MCF 10A (cell line): ENCODE measurements at regions not wholly inside any gene's neighbourhood (a gene's known extent, or its start where the extent isn't known, plus 50 kb on each side); places are given as distances from the start of the nearest gene placed in this dataset.

ENCODE experiments used
- BruUV-seq: library from RNA; stranded (reverse); fragments of 400-500 nt; replicated peaks from 2 replicates; lab custom pipeline; 2021; lab: Mats Ljungman, UMichigan
- CTCF ChIA-PET: fragments of 300-600 bp; sonication (Branson Sonifier 250); formaldehyde crosslinking; extraction: SDS; loops from one replicate; lab custom pipeline; 2021; ENCODE audit warnings: antibody characterized with exemption, inconsistent platforms; lab: Yijun Ruan, JAX
- POLR2A ChIA-PET: fragments of 300-600, 350-650 bp; sonication (Branson Sonifier 250); formaldehyde crosslinking; extraction: SDS; loops from one replicate; lab custom pipeline; 2020; ENCODE audit warnings: antibody characterized with exemption, inconsistent platforms; lab: Yijun Ruan, JAX
- DNase-seq: peaks from one replicate; pipeline ENCODE4 v3.0.0-alpha.2; 2018; ENCODE audit not compliant: unreplicated experiment
- H3K27ac Mint-ChIP-seq: one replicate; pipeline ENCODE4 v1.8.0; 2022; ENCODE audit warnings: mild to moderate bottlenecking, low read depth, mixed read lengths; ENCODE audit not compliant: unreplicated experiment
- H3K27me3 Mint-ChIP-seq: one replicate; pipeline ENCODE4 v1.8.0; 2022; ENCODE audit warnings: mixed read lengths; ENCODE audit not compliant: insufficient read depth, unreplicated experiment
- H3K36me3 Mint-ChIP-seq: one replicate; pipeline ENCODE4 v1.8.0; 2022; ENCODE audit warnings: mild to moderate bottlenecking, moderate library complexity, mixed read lengths; ENCODE audit not compliant: insufficient read depth, unreplicated experiment
- H3K4me1 Mint-ChIP-seq: one replicate; pipeline ENCODE4 v1.8.0; 2022; ENCODE audit warnings: mixed read lengths; ENCODE audit not compliant: insufficient read depth, unreplicated experiment
- H3K4me3 Mint-ChIP-seq: one replicate; pipeline ENCODE4 v1.8.0; 2022; ENCODE audit warnings: mild to moderate bottlenecking, moderate library complexity, mixed read lengths; ENCODE audit not compliant: unreplicated experiment
- H3K9me3 Mint-ChIP-seq: one replicate; pipeline ENCODE4 v1.8.0; 2022; ENCODE audit warnings: mixed read lengths; ENCODE audit not compliant: unreplicated experiment
- intact Hi-C: fragments of 100-400 bp; cut with micrococcal nuclease; formaldehyde crosslinking; loops from 2 replicates; pipeline ENCODE4 v1.14.1; 2022
- TF ChIP-seq, protein P1 (sequence below): fragments of 200-600 bp; IDR thresholded peaks from one replicate; pipeline ENCODE4 v1.8.0; 2022; ENCODE audit warnings: antibody characterized with exemption, mild to moderate bottlenecking; ENCODE audit not compliant: unreplicated experiment

DNA sequence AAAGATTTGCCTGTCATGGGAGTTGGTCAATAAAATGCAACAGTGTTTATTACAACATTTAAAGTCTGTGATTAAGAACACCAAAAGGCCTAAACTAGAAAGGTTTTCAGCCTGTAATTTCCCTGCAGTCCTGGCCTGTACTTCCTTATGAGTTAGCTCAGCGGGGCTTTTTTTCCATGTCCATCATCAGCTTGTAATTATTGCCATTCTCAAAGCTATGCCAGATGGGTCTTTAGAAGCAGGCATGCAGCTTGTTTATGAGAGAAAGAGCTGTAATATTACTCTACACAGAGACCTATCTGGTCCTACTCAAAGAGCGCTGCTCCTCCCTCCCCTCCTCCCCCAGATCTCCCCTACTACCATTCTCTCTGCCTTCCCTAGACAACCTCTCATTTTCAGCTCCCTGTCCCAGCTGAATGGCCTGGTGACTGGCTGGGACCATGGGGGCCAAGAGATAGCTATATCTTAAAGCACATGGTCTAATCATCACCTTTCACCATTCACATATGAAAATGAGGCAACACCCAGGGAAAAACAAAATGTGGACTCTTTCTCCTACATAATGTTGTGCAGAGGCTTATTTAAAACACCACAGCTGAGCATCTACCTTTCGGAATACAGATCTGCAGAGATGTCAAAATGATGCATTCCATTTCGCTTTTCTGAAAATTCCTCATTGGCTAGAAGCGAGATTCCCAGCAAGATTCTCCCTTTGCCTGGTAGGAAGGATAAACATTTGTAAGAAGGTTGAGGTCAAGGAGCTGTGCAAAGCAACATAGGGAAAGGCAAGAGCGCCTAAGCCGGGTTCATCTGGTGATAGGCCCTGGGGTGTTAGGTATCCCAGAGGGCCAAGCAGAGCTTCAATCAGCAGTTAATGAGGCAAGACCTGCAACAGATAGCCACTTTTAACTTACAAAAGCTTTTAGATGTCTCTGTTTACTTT is 209.7 kb upstream of the CDKN3 start:
- CTCF ChIA-PET: interaction anchor here (0.5 to 2.9 kb wide), 6 partner anchors 12 to 649 kb away, joined by 3 to 9 read pairs (median 3); no protein-coding TSS in a partner anchor
- BruUV-seq: no TSS peak
- H3K36me3 Mint-ChIP-seq: no peaks in the 10 kb centered on the region
- H3K9me3 Mint-ChIP-seq: no peaks in the 10 kb centered on the region
- H3K4me3 Mint-ChIP-seq: no peak overlapping the region
- no peaks in the 10 kb centered on the region for H3K27me3 Mint-ChIP-seq
- TF ChIP-seq, protein P1, sequence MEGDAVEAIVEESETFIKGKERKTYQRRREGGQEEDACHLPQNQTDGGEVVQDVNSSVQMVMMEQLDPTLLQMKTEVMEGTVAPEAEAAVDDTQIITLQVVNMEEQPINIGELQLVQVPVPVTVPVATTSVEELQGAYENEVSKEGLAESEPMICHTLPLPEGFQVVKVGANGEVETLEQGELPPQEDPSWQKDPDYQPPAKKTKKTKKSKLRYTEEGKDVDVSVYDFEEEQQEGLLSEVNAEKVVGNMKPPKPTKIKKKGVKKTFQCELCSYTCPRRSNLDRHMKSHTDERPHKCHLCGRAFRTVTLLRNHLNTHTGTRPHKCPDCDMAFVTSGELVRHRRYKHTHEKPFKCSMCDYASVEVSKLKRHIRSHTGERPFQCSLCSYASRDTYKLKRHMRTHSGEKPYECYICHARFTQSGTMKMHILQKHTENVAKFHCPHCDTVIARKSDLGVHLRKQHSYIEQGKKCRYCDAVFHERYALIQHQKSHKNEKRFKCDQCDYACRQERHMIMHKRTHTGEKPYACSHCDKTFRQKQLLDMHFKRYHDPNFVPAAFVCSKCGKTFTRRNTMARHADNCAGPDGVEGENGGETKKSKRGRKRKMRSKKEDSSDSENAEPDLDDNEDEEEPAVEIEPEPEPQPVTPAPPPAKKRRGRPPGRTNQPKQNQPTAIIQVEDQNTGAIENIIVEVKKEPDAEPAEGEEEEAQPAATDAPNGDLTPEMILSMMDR: no peak
- peaks cover 24% of the 10 kb centered on the region for H3K4me1 Mint-ChIP-seq
- intact Hi-C loops: loop anchor here (10.0 kb wide), 1 partner anchor 68 kb away; no protein-coding TSS in a partner anchor
- POLR2A ChIA-PET: interaction anchor here (1.4 kb wide), 2 partner anchors 16 to 22 kb away, joined by 3 to 4 read pairs; no protein-coding TSS in a partner anchor
- H3K27ac Mint-ChIP-seq: no peak overlapping the region
- no peak for DNase-seq

DNA sequence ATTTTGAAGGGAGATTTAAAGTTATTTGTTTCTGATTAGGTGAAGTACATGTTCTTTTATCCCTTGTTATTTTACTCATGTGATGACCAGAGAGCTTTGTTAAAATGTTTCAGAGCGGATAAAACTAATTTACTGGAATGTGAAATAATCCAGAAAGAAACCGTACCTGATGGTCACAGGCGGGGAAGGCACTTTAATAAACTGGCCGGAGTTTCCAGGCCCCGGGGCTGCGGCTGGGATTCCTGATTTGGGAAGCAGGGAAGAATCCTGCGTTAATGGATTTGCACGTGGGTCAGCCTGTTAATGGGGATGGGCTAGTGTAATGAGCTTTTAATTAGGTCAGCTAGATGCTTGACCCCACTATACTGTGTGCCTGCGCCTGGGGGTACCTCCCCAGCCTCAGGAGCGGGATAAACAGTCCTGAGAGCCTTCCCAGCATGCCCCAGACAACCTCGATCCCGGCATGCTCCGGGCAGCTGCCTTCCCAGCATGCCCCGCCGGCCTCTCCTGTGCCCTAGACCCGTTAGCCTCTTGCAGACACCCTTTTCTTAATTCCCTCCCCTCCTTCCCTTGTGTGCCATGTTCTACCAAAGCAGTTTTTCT is 208.6 kb upstream of the CDKN3 start:
- CTCF ChIA-PET: interaction anchor here (0.6 to 2.9 kb wide), 5 partner anchors 13 to 650 kb away, joined by 3 to 9 read pairs (median 3); no protein-coding TSS in a partner anchor
- no peak overlapping the region for H3K4me3 Mint-ChIP-seq

DNA sequence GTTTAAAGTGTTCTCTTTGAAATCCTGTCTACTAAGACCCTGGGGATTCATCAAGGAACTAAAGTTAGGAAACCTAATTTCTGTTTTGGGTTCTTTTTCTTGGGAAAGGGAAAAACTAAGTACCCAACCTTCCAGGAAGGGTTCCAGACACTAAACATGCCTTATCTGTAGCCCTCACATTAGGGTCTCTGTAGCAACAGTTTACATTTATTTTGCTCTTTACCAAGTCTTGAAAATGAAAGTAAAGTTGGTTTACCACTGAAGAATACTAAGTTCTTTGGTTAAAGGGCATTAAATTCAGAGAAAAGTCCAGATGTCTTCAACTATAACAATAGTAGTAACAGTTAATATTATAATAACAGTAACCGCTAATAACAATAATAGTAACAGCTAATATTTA is 207.5 kb upstream of the CDKN3 start:
- BruUV-seq: no TSS peak
- ChIA-PET CTCF (interaction anchor here (0.7 to 2.9 kb wide), 3 partner anchors 14 to 81 kb away, joined by 3 to 9 read pairs (median 5); no protein-coding TSS in a partner anchor), POLR2A (no interaction called here)
- Mint-ChIP-seq H3K36me3 (no peaks in the 10 kb centered on the region), H3K9me3 (no peaks in the 10 kb centered on the region), H3K27ac (peak overlapping the region; percentile 64), H3K4me3 (no peak overlapping the region), H3K4me1 (peaks cover 27% of the 10 kb centered on the region), H3K27me3 (no peaks in the 10 kb centered on the region)
- intact Hi-C loops: loop anchor here (10.0 kb wide), 1 partner anchor 65 kb away; no protein-coding TSS in a partner anchor
- no peak for DNase-seq
- TF ChIP-seq, protein P1: no peak

More for the DNA sequence above, 208.6 kb upstream of the CDKN3 start:
- Mint-ChIP-seq H3K9me3 (no peaks in the 10 kb centered on the region), H3K27ac (no peak overlapping the region), H3K36me3 (no peaks in the 10 kb centered on the region), H3K27me3 (no peaks in the 10 kb centered on the region), H3K4me1 (peaks cover 19% of the 10 kb centered on the region)
- POLR2A ChIA-PET: interaction anchor here (1.4 kb wide), 1 partner anchor 17 kb away, joined by 3 read pairs; no protein-coding TSS in a partner anchor
- DNase-seq: no peak
- TF ChIP-seq, protein P1: no peak
- no TSS peak for BruUV-seq
- intact Hi-C loops: loop anchor here (10.0 kb wide), 1 partner anchor 67 kb away; no protein-coding TSS in a partner anchor
